GM12892 (cell line): ENCODE measurements at regions not wholly inside any gene's neighbourhood (a gene's known extent, or its start where the extent isn't known, plus 50 kb on each side); places are given as distances from the start of the nearest gene placed in this dataset.
A peak's percentile ranks its signal among the peaks of the same experiment; 100 is the strongest.

Source experiments
- DNase-seq: peaks from one replicate; pipeline ENCODE4 v3.0.0; 2011; ENCODE audit not compliant: insufficient read length
- FAIRE-seq: peaks from 2 replicates; lab custom pipeline; 2011; peaks lifted over from hg19 to GRCh38; lab: Jason Lieb, UNC
- POLR2A ChIP-seq: IDR thresholded peaks from 2 replicates; pipeline ENCODE4 v1.6.1; 2011; ENCODE audit warnings: low read depth, low read length, control low read depth
- POLR2AphosphoS5 ChIP-seq: IDR thresholded peaks from 2 replicates; pipeline ENCODE4 v1.6.1; 2011; ENCODE audit warnings: low read depth, low read length, control low read depth
- TAF1 ChIP-seq: IDR thresholded peaks from 2 replicates; pipeline ENCODE4 v1.6.1; 2011; ENCODE audit warnings: low read depth, mild to moderate bottlenecking, control low read depth, low read length, borderline replicate concordance

DNA sequence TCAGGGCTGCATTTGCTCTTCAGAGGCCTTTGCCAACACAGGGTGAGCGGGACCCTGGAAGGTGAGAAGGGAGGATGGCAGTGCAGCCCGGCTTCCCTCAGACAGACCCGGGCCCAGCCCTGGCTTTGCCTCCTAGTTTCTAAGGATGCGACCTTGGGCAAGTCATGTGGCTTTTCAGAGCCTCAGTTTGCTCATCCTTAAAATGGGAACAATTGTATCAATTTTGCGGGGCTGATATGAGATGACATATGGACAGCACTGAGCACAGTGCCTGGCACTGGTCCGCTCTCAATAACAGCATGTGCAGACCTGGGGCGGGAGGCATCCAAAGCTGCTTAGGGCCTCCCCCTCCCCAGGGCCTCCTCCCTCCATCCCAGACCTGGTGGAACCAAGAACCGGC is 74.7 kb upstream of the THY1 start:
- TF ChIP-seq POLR2AphosphoS5 (no peak), POLR2A (no peak)
- no peak for FAIRE-seq
- no peak for DNase-seq

DNA sequence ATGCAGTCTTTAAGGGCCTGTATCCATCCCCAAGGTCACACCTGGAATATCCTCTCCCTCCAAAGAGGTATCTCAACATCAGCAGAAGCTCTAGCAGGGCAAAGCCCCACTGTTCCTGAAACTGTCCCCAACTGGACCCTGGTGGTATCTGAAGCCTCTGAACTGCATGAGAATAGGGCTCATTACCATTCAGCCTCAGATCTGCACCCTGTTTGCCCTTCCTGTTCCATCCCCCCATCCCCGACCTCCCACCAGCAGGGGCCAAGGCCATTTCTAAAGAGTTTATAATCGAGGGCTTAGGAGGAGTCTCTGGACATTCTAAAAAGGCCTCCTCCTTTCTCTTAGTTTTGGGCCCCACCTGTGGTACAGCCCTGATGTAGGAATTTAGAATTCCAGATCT is 74.0 kb upstream of the THY1 start:
- no peak for FAIRE-seq
- DNase-seq: no peak

DNA sequence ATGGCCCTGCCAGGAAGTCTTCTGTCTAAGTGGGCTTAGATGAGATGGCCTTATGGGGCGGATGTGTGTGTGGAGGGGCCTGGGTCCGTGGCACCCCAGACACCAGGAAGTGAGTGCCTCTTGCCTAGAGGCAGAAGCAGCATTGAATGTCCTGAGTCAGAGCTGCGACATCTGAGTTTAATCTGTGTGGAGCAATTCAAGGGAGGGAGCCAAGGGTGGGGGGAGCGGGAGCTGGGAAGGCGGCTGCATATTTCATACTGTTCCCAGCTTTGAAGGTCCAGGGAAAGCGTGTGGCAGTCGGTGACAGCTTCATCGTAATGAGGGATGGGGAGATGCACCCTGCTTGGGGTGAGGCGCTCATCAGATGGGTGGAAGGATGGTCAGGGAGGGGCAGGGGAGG is 73.5 kb upstream of the THY1 start:
- no peak for DNase-seq
- no peak for TF ChIP-seq POLR2AphosphoS5
- TF ChIP-seq POLR2A: no peak
- TF ChIP-seq TAF1: no peak
- no peak for FAIRE-seq

More for the DNA sequence above, 74.0 kb upstream of the THY1 start:
- TF ChIP-seq POLR2AphosphoS5 (no peak), POLR2A (no peak), TAF1 (no peak)

DNA sequence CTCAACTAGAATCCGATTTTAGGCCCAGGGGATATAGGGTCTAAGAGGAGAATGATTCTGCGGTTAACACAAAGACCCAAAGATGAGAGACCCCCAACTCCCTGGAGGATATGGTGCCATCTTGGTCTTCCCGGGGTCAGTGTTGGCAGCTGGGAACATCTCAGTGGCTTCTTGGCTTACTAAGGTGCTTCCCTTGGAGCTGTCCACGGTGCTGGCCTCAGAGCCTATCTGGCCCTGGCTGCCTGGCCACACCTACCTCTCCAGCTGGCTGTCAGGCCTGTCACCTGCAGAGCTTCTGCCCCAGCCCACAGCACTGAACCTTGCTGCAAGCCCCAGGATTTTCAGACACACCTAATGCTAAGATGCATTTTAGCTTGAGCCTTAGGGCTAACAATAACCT is 70.7 kb upstream of the THY1 start:
- TF ChIP-seq TAF1 (no peak), POLR2A (no peak)
- DNase-seq (no peak), FAIRE-seq (peak; percentile 14)

DNA sequence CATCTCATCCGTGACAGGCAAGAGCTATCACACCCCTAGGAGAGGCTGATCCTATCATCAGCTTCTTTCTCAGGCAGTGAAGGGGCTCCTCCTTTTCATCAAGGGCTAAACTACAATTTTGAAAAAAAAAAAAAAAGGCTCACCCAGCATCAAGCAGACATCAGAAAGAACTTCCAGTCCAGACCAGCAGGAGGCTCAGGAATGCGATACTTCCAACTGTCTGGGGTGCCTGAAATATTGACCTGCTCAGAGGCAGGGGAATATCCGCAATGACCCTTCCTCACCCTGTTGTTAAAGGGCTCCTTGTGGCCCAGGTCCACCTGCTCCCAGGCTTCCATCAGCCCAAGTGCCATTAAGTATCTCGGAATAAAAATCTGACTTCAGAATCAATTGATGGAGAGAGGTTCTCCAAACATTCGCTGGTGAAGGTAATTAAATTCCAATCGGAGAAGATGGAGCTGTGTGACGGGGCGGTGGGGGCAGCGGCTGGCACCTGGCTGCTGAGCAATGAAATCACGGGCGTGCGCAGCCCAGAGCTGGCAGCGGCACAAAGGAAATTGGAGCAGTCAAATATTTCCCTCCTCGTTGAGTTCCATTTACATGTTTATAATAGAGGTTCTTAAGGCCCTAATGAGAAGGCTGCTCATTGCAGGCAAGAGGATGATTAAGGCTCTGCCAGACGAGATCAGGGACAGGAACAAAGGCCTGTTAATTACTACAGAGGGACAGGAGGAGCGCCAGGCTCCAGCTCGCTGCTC is 69.0 kb upstream of the THY1 start:
- DNase-seq (no peak), FAIRE-seq (no peak)
- no peak for TF ChIP-seq POLR2A
- no peak for TF ChIP-seq POLR2AphosphoS5
- no peak for TF ChIP-seq TAF1

DNA sequence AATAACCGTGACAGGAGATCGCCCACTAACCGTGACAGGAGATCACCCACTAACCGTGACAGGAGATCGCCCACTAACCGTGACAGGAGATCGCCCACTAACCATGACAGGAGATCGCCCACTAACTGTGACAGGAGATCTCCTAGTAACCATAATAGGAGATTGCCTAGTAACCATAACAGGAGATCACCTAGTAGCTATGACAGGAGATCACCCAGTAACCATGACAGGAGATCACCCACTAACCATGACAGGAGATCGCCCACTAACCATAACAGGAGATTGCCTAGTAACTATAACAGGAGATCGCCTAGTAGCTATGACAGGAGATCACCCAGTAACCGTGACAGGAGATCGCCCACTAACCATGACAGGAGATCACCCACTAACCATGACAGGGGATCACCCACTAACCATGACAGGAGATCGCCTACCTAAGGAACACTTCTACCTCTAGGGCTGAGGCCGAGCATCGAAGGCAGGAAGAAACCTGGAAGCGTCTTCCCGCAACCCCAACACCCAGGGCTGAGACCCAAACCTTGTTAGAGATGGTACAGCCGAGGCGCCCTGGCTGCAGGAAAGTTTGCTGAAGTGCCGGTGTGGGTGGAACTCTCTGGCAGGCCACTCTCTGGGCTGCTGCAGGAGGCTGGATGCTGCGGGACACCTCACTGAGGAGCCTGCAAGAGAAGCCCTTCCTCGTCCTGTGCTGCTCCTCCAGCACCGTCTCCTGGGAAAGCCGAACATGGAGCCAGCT is 67.5 kb upstream of the THY1 start:
- DNase-seq: no peak
- peak; percentile 77 for FAIRE-seq
- TF ChIP-seq TAF1: no peak

DNA sequence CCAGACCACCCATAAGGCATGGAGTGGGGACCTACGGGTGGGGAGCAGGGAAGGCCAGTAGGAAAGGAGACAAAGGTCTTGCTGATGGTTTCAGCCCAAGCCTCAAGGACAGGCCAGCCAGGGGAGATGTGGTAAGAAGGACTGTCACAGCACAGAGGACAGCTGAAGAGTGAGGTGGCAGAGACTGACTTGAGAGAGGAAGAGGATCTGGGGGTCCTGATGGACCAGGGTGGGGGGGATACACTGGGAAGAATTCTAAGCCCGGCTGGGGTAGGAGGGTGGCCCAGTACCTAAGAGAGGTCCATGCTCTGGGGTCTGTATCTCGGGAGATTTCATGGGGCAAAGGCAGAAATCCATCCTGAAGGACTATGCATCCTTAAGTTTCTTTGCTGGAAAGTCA is 66.1 kb upstream of the THY1 start:
- TF ChIP-seq POLR2AphosphoS5: no peak
- no peak for TF ChIP-seq POLR2A
- TF ChIP-seq TAF1: no peak
- FAIRE-seq (no peak), DNase-seq (no peak)

DNA sequence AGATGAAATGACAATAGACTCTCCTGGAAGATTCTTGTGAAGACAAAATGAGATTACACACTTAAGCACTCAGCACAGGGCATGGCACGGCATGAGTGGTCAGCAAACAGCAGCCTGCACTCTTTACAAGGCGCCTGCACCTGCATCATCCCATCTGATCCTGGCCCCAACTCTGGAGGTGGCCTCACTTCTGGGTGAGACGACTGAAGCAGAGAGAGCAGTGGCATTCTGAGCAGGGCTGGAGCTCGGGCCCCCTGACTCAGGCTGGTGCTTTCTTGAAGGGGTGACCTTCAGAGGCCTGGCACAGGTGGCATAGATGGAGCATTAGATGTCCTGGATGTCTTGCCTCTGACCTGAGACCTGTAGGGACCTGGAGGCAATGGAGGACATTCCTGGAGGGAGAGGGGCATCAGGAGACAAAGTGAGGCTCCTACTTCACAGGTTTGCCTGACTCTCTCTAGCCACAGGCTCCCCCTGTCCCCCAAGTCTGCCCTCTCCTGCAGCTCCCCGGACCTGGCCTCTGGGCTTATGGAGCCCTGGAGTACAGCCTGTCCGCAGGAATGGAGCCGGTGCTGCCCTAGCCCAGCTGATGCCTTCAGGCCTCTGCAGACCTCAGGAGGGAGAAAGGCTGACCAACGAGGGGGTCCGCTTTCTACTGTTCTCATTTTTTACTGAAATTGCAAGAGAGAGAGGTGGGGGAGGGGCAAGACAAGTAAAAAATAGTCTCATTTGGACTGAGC is 65.5 kb upstream of the THY1 start:
- no peak for DNase-seq
- TF ChIP-seq POLR2AphosphoS5: no peak
- TF ChIP-seq TAF1: no peak
- no peak for TF ChIP-seq POLR2A
- FAIRE-seq: no peak

DNA sequence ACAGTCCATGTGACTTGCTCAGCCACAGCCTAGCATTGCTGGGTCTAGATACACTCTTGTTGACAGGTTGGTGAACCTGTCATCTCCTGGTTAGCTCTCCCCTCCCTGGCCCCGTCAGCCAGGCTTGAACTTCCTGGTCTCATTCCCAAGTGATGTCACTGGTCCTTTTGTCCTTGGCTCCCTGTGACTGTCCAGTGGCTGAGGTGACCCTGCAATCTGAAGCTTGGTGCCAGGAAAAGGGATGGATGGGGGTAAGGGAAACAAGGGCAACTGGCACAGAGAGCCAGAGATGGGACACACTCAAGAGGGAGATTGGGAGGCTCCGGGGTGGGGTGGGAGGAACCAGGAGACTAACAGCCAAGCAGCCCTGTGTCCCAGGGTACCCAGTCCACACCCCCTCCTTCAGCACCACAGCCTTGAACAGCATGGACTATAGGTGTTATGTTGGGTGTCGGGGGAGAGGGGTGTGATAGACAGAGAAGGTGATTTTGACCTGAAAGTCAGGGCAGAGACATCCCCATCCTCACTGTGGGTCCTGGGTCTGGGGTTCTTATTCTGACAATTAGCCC is 63.8 kb upstream of the THY1 start:
- TF ChIP-seq TAF1: no peak
- TF ChIP-seq POLR2A: no peak
- no peak for TF ChIP-seq POLR2AphosphoS5
- DNase-seq (no peak), FAIRE-seq (no peak)

DNA sequence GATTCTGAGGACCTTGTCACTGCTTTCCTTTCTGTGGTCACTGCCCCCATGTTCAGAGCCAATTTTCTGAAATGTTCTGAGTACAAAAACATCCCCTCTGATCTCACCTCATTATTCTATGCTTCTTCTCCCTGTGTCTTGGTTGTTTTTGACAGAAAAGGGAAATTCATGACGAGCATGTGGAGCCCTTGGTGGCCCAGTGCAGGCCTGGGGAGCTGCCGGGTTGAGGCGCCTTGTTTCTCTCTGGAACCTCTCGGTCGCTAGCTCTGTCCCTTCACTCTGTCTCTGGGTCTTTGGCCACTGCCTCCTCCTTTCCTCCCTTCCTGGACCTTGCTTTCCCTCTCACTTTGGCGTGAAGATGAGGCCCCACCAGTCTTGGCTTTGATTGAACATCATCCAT is 63.0 kb upstream of the THY1 start:
- no peak for FAIRE-seq
- TF ChIP-seq TAF1: no peak
- no peak for TF ChIP-seq POLR2AphosphoS5
- no peak for TF ChIP-seq POLR2A
- no peak for DNase-seq
